Lower lobe of right lung (tissue), 2 donors: ENCODE measurements at regions not wholly inside any gene's neighbourhood (a gene's known extent, or its start where the extent isn't known, plus 50 kb on each side); places are given as distances from the start of the nearest gene placed in this dataset.
"Not testable (repeated sequence)": the region's sequence is repeated elsewhere in the genome, so short reads cannot be mapped to it uniquely, and the experiment has no call there.

Experiments used
- ATAC-seq, 2 donors: fragments of 200-7000 bp; cut with Tn5 transposase; one replicate each; pipeline ENCODE4 v1.9.1; 2020 to 2022; ENCODE audit warnings: mild to moderate bottlenecking in 2 of 2, moderate library complexity in 2 of 2
- DNase-seq: peaks from one replicate; pipeline ENCODE4 v3.0.0-alpha.2; 2020
- H3K27ac ChIP-seq: fragments of 200-600 bp; one replicate; pipeline ENCODE4 v1.8.0; 2022
- H3K27me3 ChIP-seq: fragments of 200-600 bp; one replicate; pipeline ENCODE4 v1.8.0; 2022; ENCODE audit warnings: low read depth
- H3K36me3 ChIP-seq: fragments of 200-600 bp; one replicate; pipeline ENCODE4 v1.8.0; 2022; ENCODE audit warnings: mild to moderate bottlenecking
- H3K4me1 ChIP-seq: fragments of 200-600 bp; one replicate; pipeline ENCODE4 v1.8.0; 2022
- H3K4me3 ChIP-seq: fragments of 200-600 bp; one replicate; pipeline ENCODE4 v1.8.0; 2022; ENCODE audit warnings: mild to moderate bottlenecking
- H3K9me3 ChIP-seq: fragments of 200-600 bp; one replicate; pipeline ENCODE4 v1.8.0; 2022
- intact Hi-C: fragments of 100-400 bp; cut with DNase I; formaldehyde crosslinking; loops from one replicate; pipeline ENCODE4 v1.11.0; 2022
- TF ChIP-seq, protein P1 (sequence below): fragments of 200-600 bp; IDR thresholded peaks from one replicate; pipeline ENCODE4 v1.8.0; 2022; ENCODE audit warnings: antibody characterized with exemption, mild to moderate bottlenecking
- donor health status: DM: no; HTN: yes; CAD: no; lungs with severe emphysema.

GRCh38 chr5:174892742-174893141, 168.4 kb downstream of the MSX2 start:
- Histone ChIP-seq H3K4me1 (no peaks in the 10 kb centered on the region), H3K36me3 (no peaks in the 10 kb centered on the region), H3K9me3 (no peaks in the 10 kb centered on the region), H3K27ac (no peak overlapping the region), H3K27me3 (no peaks in the 10 kb centered on the region), H3K4me3 (no peak overlapping the region)
- ATAC-seq (no peak), DNase-seq (no peak)
- intact Hi-C loops, result no loop called here
- TF ChIP-seq, protein P1, sequence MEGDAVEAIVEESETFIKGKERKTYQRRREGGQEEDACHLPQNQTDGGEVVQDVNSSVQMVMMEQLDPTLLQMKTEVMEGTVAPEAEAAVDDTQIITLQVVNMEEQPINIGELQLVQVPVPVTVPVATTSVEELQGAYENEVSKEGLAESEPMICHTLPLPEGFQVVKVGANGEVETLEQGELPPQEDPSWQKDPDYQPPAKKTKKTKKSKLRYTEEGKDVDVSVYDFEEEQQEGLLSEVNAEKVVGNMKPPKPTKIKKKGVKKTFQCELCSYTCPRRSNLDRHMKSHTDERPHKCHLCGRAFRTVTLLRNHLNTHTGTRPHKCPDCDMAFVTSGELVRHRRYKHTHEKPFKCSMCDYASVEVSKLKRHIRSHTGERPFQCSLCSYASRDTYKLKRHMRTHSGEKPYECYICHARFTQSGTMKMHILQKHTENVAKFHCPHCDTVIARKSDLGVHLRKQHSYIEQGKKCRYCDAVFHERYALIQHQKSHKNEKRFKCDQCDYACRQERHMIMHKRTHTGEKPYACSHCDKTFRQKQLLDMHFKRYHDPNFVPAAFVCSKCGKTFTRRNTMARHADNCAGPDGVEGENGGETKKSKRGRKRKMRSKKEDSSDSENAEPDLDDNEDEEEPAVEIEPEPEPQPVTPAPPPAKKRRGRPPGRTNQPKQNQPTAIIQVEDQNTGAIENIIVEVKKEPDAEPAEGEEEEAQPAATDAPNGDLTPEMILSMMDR, result no peak

DNA sequence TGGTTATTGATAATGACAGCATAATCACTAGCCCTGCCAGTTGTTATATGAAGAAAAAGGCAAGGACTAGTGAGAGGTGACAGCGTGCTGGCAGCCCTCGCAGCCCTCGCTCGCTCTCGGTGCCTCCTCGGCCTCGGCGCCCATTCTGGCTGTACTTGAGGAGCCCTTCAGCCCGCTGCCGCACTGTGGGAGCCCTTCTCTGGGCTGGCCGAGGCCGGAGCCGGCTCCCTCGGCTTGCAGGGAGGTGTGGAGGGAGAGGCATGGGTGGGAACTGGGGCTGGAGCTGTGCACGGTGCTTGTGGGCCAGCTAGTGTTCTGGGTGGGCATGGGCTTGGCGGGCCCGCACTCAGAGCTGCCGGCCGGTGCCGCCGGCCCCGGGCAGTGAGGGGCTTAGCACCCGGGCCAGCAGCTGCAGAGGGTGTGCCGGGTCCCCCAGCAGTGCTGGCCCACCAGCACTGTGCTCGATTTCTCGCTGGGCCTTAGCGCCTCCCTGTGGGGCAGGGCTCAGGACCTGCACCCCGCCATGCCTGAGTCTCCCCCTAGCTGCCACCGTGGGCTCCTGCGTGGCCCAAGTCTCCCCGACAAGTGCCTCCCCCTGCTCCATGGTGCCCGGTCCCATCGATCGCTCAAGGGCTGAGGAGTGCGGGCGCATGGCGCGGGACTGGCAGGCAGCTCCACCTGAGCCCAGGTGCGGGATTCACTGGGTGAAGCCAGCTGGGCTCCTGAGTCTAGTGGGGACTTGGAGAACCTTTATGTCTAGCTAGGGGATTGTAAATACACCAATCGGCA, 156.2 kb downstream of the MSX2 start:
- H3K9me3 ChIP-seq, H3K36me3 ChIP-seq, DNase-seq, ATAC-seq, H3K27ac ChIP-seq, intact Hi-C loops, H3K4me1 ChIP-seq, H3K4me3 ChIP-seq, H3K27me3 ChIP-seq: not testable (repeated sequence)

DNA sequence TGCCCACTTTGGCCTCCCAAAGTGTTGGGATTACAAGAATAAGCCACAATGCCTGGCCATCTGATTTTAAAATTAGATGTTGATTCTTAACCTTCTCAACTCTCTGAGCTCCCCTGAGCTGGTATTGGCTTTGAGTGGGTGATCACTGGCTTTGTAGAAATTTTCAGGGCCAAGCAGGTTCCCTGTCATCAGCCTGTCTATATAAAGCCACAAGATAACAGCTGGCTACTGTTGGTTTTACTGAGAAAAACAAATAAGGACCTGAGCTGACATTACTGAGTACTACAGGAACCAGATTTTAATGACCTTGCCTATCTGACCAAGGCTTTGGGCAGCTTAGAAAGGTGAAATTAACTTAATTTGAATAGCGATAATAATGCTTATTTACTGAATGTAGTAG, 153.6 kb downstream of the MSX2 start:
- H3K36me3 ChIP-seq, result no peaks in the 10 kb centered on the region
- no peaks in the 10 kb centered on the region for H3K9me3 ChIP-seq
- intact Hi-C loops, result no loop called here
- DNase-seq, result no peak
- H3K27ac ChIP-seq, result no peak overlapping the region
- no peak for ATAC-seq
- H3K27me3 ChIP-seq, result no peaks in the 10 kb centered on the region
- H3K4me3 ChIP-seq, result no peak overlapping the region
- TF ChIP-seq, protein P1, result no peak
- no peaks in the 10 kb centered on the region for H3K4me1 ChIP-seq

DNA sequence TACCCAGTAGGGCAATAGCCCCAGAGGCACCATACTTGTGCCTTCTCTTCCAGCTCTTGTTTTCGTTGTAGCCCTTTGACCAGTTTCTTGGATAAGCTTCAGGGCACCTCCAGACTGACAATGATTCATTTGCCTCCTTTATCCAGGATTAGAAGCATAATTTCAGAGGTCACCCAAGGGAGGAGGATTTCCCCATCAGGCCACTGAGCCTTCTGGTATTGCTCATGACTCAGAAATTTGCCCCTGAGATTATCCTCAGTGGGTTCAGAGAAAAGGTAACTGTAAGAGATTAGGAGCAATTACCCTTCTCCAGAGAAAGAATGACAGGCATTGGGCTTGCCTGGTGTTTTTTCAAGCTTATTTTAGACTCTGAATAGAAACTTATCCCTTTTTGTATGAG, 147.9 kb downstream of the MSX2 start:
- intact Hi-C loops, result no loop called here
- TF ChIP-seq, protein P1, result no peak
- no peak overlapping the region for H3K4me3 ChIP-seq
- DNase-seq, result no peak
- no peaks in the 10 kb centered on the region for H3K9me3 ChIP-seq
- H3K4me1 ChIP-seq, result no peaks in the 10 kb centered on the region
- H3K27ac ChIP-seq, result no peak overlapping the region
- H3K27me3 ChIP-seq, result peaks cover 4% of the 10 kb centered on the region
- no peaks in the 10 kb centered on the region for H3K36me3 ChIP-seq
- ATAC-seq, result no peak

GRCh38 chr5:174852143-174852542, 127.8 kb downstream of the MSX2 start:
- no peak overlapping the region for H3K27ac ChIP-seq
- no peaks in the 10 kb centered on the region for H3K36me3 ChIP-seq
- H3K4me1 ChIP-seq, result no peaks in the 10 kb centered on the region
- TF ChIP-seq, protein P1, result no peak
- H3K27me3 ChIP-seq, result no peaks in the 10 kb centered on the region
- no peak overlapping the region for H3K4me3 ChIP-seq
- no peak for ATAC-seq
- no peaks in the 10 kb centered on the region for H3K9me3 ChIP-seq
- DNase-seq, result no peak
- intact Hi-C loops, result no loop called here

DNA sequence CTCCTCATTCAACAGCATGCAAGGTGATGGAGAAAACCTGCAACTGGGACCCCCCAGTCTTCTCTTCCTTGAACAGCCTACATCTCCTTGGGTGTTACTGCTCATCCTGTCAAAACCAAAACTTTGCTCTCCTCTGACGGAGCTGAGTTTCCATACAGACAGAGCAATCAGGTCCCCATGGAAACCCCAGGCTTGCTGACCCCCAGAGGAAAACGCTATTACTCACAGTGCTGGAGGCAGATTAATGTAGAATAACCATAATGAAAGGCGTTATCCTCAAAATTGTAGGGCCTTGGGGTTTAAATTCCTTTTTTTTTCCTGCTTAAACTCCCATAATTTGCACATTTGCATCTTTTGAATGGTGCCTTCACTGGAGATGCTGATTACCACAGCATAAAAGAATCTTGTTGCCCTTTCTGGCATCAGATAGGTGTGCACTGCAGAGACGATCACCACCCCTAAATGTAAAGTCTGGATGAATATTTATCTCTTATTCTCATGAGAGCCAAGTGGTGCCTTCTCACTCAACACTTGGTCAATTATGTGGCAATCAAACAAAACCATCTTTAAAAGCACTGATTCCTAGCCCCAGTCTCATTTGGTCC, 126.3 kb downstream of the MSX2 start:
- no peak for ATAC-seq
- TF ChIP-seq, protein P1, result no peak
- no peaks in the 10 kb centered on the region for H3K27me3 ChIP-seq

More for the DNA sequence above, 126.3 kb downstream of the MSX2 start:
- Histone ChIP-seq H3K4me1 (no peaks in the 10 kb centered on the region), H3K36me3 (no peaks in the 10 kb centered on the region), H3K9me3 (no peaks in the 10 kb centered on the region), H3K27ac (no peak overlapping the region), H3K4me3 (no peak overlapping the region)
- intact Hi-C loops, result no loop called here
- DNase-seq, result no peak
